ENCODE measurements at regions not wholly inside any gene's neighbourhood (a gene's known extent, or its start where the extent isn't known, plus 50 kb on each side); places are given as distances from the start of the nearest gene placed in this dataset.

- DNase-seq (ENCODE audit: low read depth) = no peak
- no peak for TF ChIP-seq CTCF (IDR thresholded peaks at IDR 0.05; ENCODE audit: insufficient read depth, low read length)
- no peak overlapping the region for H3K4me3 ChIP-seq (ENCODE audit: low read depth, low read length)
Measured at GRCh38 chr9:83178717-83179116, 115.8 kb upstream of the RASEF start.

- H3K4me3 ChIP-seq (ENCODE audit: low read depth, low read length) = no peak overlapping the region
- DNase-seq (ENCODE audit: low read depth) = no peak
- TF ChIP-seq CTCF (IDR thresholded peaks at IDR 0.05; ENCODE audit: insufficient read depth, low read length) = no peak
Measured at GRCh38 chr9:83177747-83178146, 114.8 kb upstream of the RASEF start.

GRCh38 chr9:83167126-83167525 is 104.2 kb upstream of the RASEF start:
- DNase-seq (ENCODE audit: low read depth) = no peak
- no peak overlapping the region for H3K4me3 ChIP-seq (ENCODE audit: low read depth, low read length)
- no peak for TF ChIP-seq CTCF (IDR thresholded peaks at IDR 0.05; ENCODE audit: insufficient read depth, low read length)

- no peak for DNase-seq (ENCODE audit: low read depth)
- no peak for TF ChIP-seq CTCF (IDR thresholded peaks at IDR 0.05; ENCODE audit: insufficient read depth, low read length)
- H3K4me3 ChIP-seq (ENCODE audit: low read depth, low read length) = no peak overlapping the region
Measured at GRCh38 chr9:83166372-83166771, 103.4 kb upstream of the RASEF start.

GRCh38 chr9:83155733-83156132 is 92.8 kb upstream of the RASEF start:
- H3K4me3 ChIP-seq (ENCODE audit: low read depth, low read length) = no peak overlapping the region
- TF ChIP-seq CTCF (IDR thresholded peaks at IDR 0.05; ENCODE audit: insufficient read depth, low read length) = no peak
- DNase-seq (ENCODE audit: low read depth) = no peak

- DNase-seq (ENCODE audit: low read depth) = peak; percentile 4
- TF ChIP-seq CTCF (IDR thresholded peaks at IDR 0.05; ENCODE audit: insufficient read depth, low read length) = no peak
- H3K4me3 ChIP-seq (ENCODE audit: low read depth, low read length) = no peak overlapping the region
Measured at GRCh38 chr9:83154821-83155220, 91.9 kb upstream of the RASEF start.

GRCh38 chr9:83154087-83154736 is 91.3 kb upstream of the RASEF start:
- no peak for TF ChIP-seq CTCF (IDR thresholded peaks at IDR 0.05; ENCODE audit: insufficient read depth, low read length)
- no peak overlapping the region for H3K4me3 ChIP-seq (ENCODE audit: low read depth, low read length)
- DNase-seq (ENCODE audit: low read depth) = peak; percentile 19

Measured in fibroblast of the aortic adventitia (primary cell).